ENCODE measurements at regions not wholly inside any gene's neighbourhood (a gene's known extent, or its start where the extent isn't known, plus 50 kb on each side); places are given as distances from the start of the nearest gene placed in this dataset.
"Not testable (repeated sequence)": the region's sequence is repeated elsewhere in the genome, so short reads cannot be mapped to it uniquely, and the experiment has no call there.

DNA sequence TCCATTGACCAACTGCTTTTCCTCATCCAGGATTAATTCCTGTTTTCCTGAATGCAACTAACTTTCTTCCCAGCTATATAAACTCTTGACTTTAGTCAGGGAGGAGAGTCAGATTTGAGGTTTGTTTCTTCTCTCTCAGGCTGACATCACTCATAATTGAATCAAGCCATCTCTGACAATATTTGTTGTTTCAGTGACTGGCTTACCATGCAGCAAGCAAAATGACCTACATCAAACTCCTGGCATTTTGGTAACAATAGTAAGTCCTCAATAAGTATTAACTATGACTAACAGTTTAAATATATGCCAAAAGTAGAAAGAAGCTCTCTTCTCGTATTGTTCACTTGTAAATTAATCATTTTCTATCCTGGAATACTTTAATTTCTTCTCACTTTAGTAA is 625.7 kb upstream of the KCND2 start:
- no CpG with 5 or more reads among the region's 1 CpG for WGBS, 2 experiments (ENCODE audit: insufficient coverage in 2 of 2)
- no peak overlapping the region for H3K4me3 ChIP-seq (ENCODE audit: extremely low read depth, insufficient read depth, low read length, poor library complexity, severe bottlenecking)
- no peaks in the 10 kb centered on the region for H3K36me3 ChIP-seq (ENCODE audit: control insufficient read depth, insufficient read depth, low read length)
- no peaks in the 10 kb centered on the region for H3K4me1 ChIP-seq (ENCODE audit: control insufficient read depth, insufficient read depth, low read length, poor library complexity, severe bottlenecking)
- H3K27ac ChIP-seq (ENCODE audit: low read depth, low read length, severe bottlenecking) = no peak overlapping the region
- H3K9me3 ChIP-seq (ENCODE audit: control insufficient read depth, low read length) = no peaks in the 10 kb centered on the region

GRCh38 chr7:119648752-119649151 is 624.2 kb upstream of the KCND2 start:
- not testable (repeated sequence) for H3K27ac ChIP-seq (ENCODE audit: low read depth, low read length, severe bottlenecking); H3K36me3 ChIP-seq (ENCODE audit: control insufficient read depth, insufficient read depth, low read length); H3K9me3 ChIP-seq (ENCODE audit: control insufficient read depth, low read length); H3K4me1 ChIP-seq (ENCODE audit: control insufficient read depth, insufficient read depth, low read length, poor library complexity, severe bottlenecking); H3K4me3 ChIP-seq (ENCODE audit: extremely low read depth, insufficient read depth, low read length, poor library complexity, severe bottlenecking)
- WGBS, 2 experiments (ENCODE audit: insufficient coverage in 2 of 2) = 75 to 91% methylated on average over 1 of the region's 3 CpGs

DNA sequence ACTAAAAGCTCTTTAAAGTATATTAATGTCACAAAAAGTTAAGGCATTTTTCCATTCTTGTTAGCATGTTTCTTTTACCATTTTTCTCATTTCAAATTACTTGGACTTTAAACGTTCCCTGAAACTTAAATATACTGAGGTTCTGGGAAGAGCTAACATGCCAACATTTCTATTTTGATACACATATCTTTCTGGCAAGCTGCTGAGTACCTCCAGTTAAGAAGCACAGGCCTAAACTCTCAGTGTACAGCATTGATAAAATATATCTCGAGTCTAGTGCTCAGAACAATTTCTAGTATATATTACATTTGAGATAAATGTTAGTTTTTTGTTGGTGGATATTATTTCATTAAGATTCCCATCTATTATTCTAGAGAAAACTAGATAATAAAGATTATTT is 612.9 kb upstream of the KCND2 start:
- WGBS, 2 experiments (ENCODE audit: insufficient coverage in 2 of 2) = 100% methylated on average over 1 of the region's 2 CpGs; no CpG with 5 or more reads in 1 of the 2 experiments

DNA sequence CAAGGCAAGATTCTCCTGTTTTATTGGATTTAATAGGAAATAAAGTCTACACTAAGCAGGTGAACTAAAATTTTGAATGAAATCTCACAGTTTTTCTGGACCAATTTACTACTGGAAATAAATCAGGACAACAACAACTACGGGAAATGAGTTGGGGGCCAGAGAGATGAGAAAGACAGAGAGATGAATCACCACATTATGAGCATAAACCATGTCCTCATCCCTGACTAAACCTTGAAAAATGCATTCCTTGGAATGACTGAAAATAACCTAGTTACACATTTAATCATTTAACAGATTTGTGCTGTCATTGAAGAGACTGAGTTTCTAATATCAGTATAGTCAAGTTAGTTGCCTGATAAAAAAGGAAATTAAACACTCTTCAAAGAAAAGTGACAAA is 608.4 kb upstream of the KCND2 start:
- peak overlapping the region; percentile 65 for H3K27ac ChIP-seq (ENCODE audit: low read depth, low read length, severe bottlenecking)
- no peaks in the 10 kb centered on the region for H3K9me3 ChIP-seq (ENCODE audit: control insufficient read depth, low read length)
- no peak overlapping the region for H3K4me3 ChIP-seq (ENCODE audit: extremely low read depth, insufficient read depth, low read length, poor library complexity, severe bottlenecking)
- no peaks in the 10 kb centered on the region for H3K36me3 ChIP-seq (ENCODE audit: control insufficient read depth, insufficient read depth, low read length)
- 83% methylated on average over 1 of the region's 1 CpG; no CpG with 5 or more reads in 1 of the 2 experiments for WGBS, 2 experiments (ENCODE audit: insufficient coverage in 2 of 2)
- H3K4me1 ChIP-seq (ENCODE audit: control insufficient read depth, insufficient read depth, low read length, poor library complexity, severe bottlenecking) = no peaks in the 10 kb centered on the region

More for the DNA sequence above, 612.9 kb upstream of the KCND2 start:
- no peak overlapping the region for H3K27ac ChIP-seq (ENCODE audit: low read depth, low read length, severe bottlenecking)
- H3K4me3 ChIP-seq (ENCODE audit: extremely low read depth, insufficient read depth, low read length, poor library complexity, severe bottlenecking) = no peak overlapping the region
- H3K9me3 ChIP-seq (ENCODE audit: control insufficient read depth, low read length) = no peaks in the 10 kb centered on the region
- H3K4me1 ChIP-seq (ENCODE audit: control insufficient read depth, insufficient read depth, low read length, poor library complexity, severe bottlenecking) = no peaks in the 10 kb centered on the region
- no peaks in the 10 kb centered on the region for H3K36me3 ChIP-seq (ENCODE audit: control insufficient read depth, insufficient read depth, low read length)

DNA sequence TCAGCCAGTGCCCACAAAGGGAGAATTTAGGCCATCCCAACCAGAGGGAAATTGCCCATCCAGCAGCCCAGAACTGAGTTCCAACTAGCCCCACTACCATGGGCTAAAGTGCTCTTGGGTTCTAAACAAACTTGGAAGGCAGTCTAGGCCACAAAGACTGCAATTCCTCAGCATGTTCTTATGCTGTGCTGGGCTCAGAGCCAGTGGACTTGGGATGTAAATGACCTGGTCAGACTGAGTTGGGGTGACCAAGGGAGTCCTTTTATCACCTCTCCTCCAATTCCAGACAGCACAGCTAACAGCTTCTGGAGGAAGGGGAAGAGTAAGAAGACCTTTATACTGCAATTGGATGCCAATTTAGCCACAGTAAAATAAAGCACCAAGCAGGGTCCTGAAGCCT is 607.2 kb upstream of the KCND2 start:
- Histone ChIP-seq H3K4me3 (ENCODE audit: extremely low read depth, insufficient read depth, low read length, poor library complexity, severe bottlenecking) (no peak overlapping the region), H3K4me1 (ENCODE audit: control insufficient read depth, insufficient read depth, low read length, poor library complexity, severe bottlenecking) (no peaks in the 10 kb centered on the region), H3K27ac (ENCODE audit: low read depth, low read length, severe bottlenecking) (no peak overlapping the region), H3K9me3 (ENCODE audit: control insufficient read depth, low read length) (no peaks in the 10 kb centered on the region), H3K36me3 (ENCODE audit: control insufficient read depth, insufficient read depth, low read length) (no peaks in the 10 kb centered on the region)

DNA sequence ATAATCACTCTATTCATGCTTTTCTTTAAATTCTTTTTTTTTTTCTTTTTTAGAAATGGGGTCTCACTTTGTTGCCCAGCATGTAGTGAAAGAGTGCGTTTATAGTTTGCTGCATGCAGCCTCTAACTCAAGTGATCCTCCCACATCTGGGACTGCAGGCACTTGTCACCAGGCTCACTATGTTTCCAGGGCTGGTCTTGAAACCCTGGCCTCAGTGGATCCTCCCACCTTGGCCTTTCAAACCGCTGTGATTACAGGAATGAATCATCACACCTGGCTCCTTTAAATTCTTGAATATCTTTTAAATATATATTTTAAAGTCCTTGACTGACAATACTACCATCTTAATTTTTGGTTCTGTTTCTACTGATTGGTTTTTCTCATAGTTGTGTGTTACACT is 591.6 kb upstream of the KCND2 start:
- no peaks in the 10 kb centered on the region for H3K4me1 ChIP-seq (ENCODE audit: control insufficient read depth, insufficient read depth, low read length, poor library complexity, severe bottlenecking)
- WGBS, 2 experiments (ENCODE audit: insufficient coverage in 2 of 2) = 89 to 100% methylated on average over 1 of the region's 2 CpGs
- H3K9me3 ChIP-seq (ENCODE audit: control insufficient read depth, low read length) = no peaks in the 10 kb centered on the region

DNA sequence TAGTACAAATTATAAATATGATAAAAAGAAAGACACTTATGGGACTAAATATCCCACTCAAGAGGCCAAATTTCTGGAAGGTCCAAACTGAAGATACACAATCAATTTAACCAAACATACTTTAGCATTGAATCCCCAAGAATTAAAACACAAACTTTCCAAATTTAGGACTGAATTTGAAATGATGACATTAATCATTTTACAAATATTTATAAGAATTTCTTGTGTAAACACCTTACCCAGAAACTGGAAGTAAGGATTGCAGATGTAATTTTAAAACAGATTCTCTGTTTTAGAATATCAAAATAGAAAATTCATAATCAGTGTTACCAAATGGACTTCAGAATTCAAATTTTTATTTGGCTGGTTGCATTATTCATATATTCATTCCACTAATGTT is 588.2 kb upstream of the KCND2 start:
- Histone ChIP-seq H3K4me1 (ENCODE audit: control insufficient read depth, insufficient read depth, low read length, poor library complexity, severe bottlenecking) (no peaks in the 10 kb centered on the region), H3K27ac (ENCODE audit: low read depth, low read length, severe bottlenecking) (no peak overlapping the region), H3K36me3 (ENCODE audit: control insufficient read depth, insufficient read depth, low read length) (no peaks in the 10 kb centered on the region), H3K9me3 (ENCODE audit: control insufficient read depth, low read length) (no peaks in the 10 kb centered on the region), H3K4me3 (ENCODE audit: extremely low read depth, insufficient read depth, low read length, poor library complexity, severe bottlenecking) (no peak overlapping the region)

More for the DNA sequence above, 591.6 kb upstream of the KCND2 start:
- no peak overlapping the region for H3K4me3 ChIP-seq (ENCODE audit: extremely low read depth, insufficient read depth, low read length, poor library complexity, severe bottlenecking)
- no peaks in the 10 kb centered on the region for H3K36me3 ChIP-seq (ENCODE audit: control insufficient read depth, insufficient read depth, low read length)
- H3K27ac ChIP-seq (ENCODE audit: low read depth, low read length, severe bottlenecking) = no peak overlapping the region

DNA sequence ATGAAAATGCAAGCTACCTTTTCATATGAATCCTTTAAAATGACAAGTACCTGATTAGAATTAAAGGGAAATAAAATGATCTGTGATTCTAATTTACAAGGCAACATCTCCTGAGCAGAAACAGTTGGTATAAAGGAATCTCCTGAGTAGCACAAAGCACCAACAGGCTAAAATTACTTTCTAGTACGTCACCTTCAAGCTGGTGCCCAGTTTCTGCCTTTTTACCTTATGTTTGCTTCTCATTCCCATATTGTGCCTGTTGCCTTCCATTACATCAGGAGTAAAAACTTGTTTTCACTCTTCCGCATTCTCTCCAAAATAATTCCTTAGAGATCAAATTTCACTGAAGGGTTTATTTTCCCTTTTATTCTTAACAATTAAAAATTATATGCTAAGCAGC is 587.1 kb upstream of the KCND2 start:
- Histone ChIP-seq H3K36me3 (ENCODE audit: control insufficient read depth, insufficient read depth, low read length) (no peaks in the 10 kb centered on the region), H3K4me3 (ENCODE audit: extremely low read depth, insufficient read depth, low read length, poor library complexity, severe bottlenecking) (no peak overlapping the region), H3K4me1 (ENCODE audit: control insufficient read depth, insufficient read depth, low read length, poor library complexity, severe bottlenecking) (no peaks in the 10 kb centered on the region), H3K9me3 (ENCODE audit: control insufficient read depth, low read length) (no peaks in the 10 kb centered on the region), H3K27ac (ENCODE audit: low read depth, low read length, severe bottlenecking) (no peak overlapping the region)
- 78 to 82% methylated on average over 1 of the region's 2 CpGs for WGBS, 2 experiments (ENCODE audit: insufficient coverage in 2 of 2)

DNA sequence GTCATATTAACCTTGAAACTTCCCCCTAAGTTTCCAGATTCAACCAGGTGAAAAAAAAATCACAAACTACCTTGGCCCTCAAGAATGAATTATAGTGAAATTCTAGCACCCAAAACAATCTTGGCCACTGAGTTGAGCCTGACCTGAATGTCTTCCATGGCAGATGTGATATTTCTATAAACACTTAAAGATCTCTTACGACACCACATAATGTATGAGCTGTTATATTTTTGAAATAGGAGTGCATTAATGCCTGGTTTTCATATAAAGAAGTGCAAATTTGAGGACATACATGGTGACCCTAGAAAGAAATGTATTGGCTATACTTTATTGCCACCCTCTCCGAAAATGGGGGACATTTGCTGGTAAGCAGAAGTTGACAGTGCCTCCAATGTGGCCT is 584.1 kb upstream of the KCND2 start:
- Histone ChIP-seq H3K27ac (ENCODE audit: low read depth, low read length, severe bottlenecking) (no peak overlapping the region), H3K4me3 (ENCODE audit: extremely low read depth, insufficient read depth, low read length, poor library complexity, severe bottlenecking) (no peak overlapping the region), H3K9me3 (ENCODE audit: control insufficient read depth, low read length) (no peaks in the 10 kb centered on the region), H3K4me1 (ENCODE audit: control insufficient read depth, insufficient read depth, low read length, poor library complexity, severe bottlenecking) (no peaks in the 10 kb centered on the region), H3K36me3 (ENCODE audit: control insufficient read depth, insufficient read depth, low read length) (no peaks in the 10 kb centered on the region)
- WGBS, 2 experiments (ENCODE audit: insufficient coverage in 2 of 2) = 75% methylated on average over 1 of the region's 2 CpGs; no CpG with 5 or more reads in 1 of the 2 experiments

- Histone ChIP-seq H3K27ac (ENCODE audit: low read depth, low read length, severe bottlenecking) (no peak overlapping the region), H3K4me3 (ENCODE audit: extremely low read depth, insufficient read depth, low read length, poor library complexity, severe bottlenecking) (no peak overlapping the region), H3K36me3 (ENCODE audit: control insufficient read depth, insufficient read depth, low read length) (no peaks in the 10 kb centered on the region), H3K4me1 (ENCODE audit: control insufficient read depth, insufficient read depth, low read length, poor library complexity, severe bottlenecking) (no peaks in the 10 kb centered on the region), H3K9me3 (ENCODE audit: control insufficient read depth, low read length) (no peaks in the 10 kb centered on the region)
- 86 to 100% methylated on average over 1 to 2 of the region's 3 CpGs for WGBS, 2 experiments (ENCODE audit: insufficient coverage in 2 of 2)
Measured at GRCh38 chr7:119692541-119692940, 580.4 kb upstream of the KCND2 start.

DNA sequence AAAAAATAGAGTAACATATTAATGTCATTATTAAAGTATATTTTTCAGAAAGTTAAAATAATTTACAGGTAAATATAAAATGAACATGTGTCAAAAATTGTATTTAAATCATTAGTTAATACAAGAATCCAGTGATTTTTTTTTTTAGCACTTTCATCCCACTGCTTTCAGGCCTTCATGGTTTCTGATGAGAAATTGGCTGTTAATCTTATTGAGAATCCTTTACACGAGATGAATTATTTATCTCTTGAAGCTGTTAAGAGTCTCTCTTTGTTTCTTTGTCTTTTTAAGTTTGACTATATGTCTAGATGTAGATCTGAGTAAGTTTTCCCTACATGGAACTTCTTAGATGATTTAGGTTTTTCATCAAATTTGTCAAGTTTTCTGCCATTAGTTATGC is 578.5 kb upstream of the KCND2 start:
- Histone ChIP-seq H3K9me3 (ENCODE audit: control insufficient read depth, low read length) (no peaks in the 10 kb centered on the region), H3K4me3 (ENCODE audit: extremely low read depth, insufficient read depth, low read length, poor library complexity, severe bottlenecking) (no peak overlapping the region), H3K36me3 (ENCODE audit: control insufficient read depth, insufficient read depth, low read length) (no peaks in the 10 kb centered on the region), H3K4me1 (ENCODE audit: control insufficient read depth, insufficient read depth, low read length, poor library complexity, severe bottlenecking) (no peaks in the 10 kb centered on the region), H3K27ac (ENCODE audit: low read depth, low read length, severe bottlenecking) (no peak overlapping the region)
- no CpG with 5 or more reads among the region's 1 CpG for WGBS, 2 experiments (ENCODE audit: insufficient coverage in 2 of 2)

- no peaks in the 10 kb centered on the region for H3K9me3 ChIP-seq (ENCODE audit: control insufficient read depth, low read length)
- no peaks in the 10 kb centered on the region for H3K36me3 ChIP-seq (ENCODE audit: control insufficient read depth, insufficient read depth, low read length)
- 100% methylated on average over 1 of the region's 3 CpGs; no CpG with 5 or more reads in 1 of the 2 experiments for WGBS, 2 experiments (ENCODE audit: insufficient coverage in 2 of 2)
- H3K27ac ChIP-seq (ENCODE audit: low read depth, low read length, severe bottlenecking) = no peak overlapping the region
- no peak overlapping the region for H3K4me3 ChIP-seq (ENCODE audit: extremely low read depth, insufficient read depth, low read length, poor library complexity, severe bottlenecking)
- H3K4me1 ChIP-seq (ENCODE audit: control insufficient read depth, insufficient read depth, low read length, poor library complexity, severe bottlenecking) = no peaks in the 10 kb centered on the region
Measured at GRCh38 chr7:119696336-119696735, 576.6 kb upstream of the KCND2 start.

Data from mesodermal cell (in vitro differentiated cells).